ENCODE measurements at regions not wholly inside any gene's neighbourhood (a gene's known extent, or its start where the extent isn't known, plus 50 kb on each side); places are given as distances from the start of the nearest gene placed in this dataset.

DNA sequence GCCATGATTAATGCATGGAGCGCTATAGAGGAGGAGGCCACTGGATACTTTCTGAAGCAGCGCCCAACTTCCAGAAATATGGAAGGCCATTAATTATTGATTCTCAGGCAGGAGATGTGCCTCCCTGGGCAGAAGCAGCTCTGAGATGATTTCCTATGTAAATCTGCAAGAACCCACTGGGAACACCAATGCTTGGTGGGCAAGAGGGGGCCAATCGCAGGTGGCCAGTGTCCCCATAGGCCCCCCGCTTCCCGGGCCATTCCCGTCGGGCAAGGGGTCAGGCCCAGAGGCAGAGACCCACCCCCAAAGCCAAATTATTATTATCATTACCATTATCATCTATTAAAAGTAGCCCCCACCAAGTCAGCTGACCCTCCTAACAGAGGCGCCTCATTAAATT, 288.0 kb upstream of the TLE3 start:
- TF ChIP-seq, protein P1, sequence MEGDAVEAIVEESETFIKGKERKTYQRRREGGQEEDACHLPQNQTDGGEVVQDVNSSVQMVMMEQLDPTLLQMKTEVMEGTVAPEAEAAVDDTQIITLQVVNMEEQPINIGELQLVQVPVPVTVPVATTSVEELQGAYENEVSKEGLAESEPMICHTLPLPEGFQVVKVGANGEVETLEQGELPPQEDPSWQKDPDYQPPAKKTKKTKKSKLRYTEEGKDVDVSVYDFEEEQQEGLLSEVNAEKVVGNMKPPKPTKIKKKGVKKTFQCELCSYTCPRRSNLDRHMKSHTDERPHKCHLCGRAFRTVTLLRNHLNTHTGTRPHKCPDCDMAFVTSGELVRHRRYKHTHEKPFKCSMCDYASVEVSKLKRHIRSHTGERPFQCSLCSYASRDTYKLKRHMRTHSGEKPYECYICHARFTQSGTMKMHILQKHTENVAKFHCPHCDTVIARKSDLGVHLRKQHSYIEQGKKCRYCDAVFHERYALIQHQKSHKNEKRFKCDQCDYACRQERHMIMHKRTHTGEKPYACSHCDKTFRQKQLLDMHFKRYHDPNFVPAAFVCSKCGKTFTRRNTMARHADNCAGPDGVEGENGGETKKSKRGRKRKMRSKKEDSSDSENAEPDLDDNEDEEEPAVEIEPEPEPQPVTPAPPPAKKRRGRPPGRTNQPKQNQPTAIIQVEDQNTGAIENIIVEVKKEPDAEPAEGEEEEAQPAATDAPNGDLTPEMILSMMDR (conservative IDR thresholded peaks at IDR 0.05 in 1 of 2, IDR thresholded peaks at IDR 0.05 in 1 of 2; ENCODE audit: low read depth in 1 of 2, low read length in 2 of 2) = no peak
- TF ChIP-seq EZH2 (IDR thresholded peaks at IDR 0.05; ENCODE audit: low read length, missing control alignments) = no peak
